HEK293T (cell line): ENCODE measurements at regions not wholly inside any gene's neighbourhood (a gene's known extent, or its start where the extent isn't known, plus 50 kb on each side); places are given as distances from the start of the nearest gene placed in this dataset.

Experiments used
- FOXK2 ChIP-seq: fragments of 450-650 bp; IDR thresholded peaks from 2 replicates; pipeline ENCODE4 v1.6.1; 2016; ENCODE audit warnings: mild to moderate bottlenecking
- FOXM1 ChIP-seq: fragments of 450-650 bp; IDR thresholded peaks from 2 replicates; pipeline ENCODE4 v1.6.1; 2017; ENCODE audit warnings: mild to moderate bottlenecking, borderline replicate concordance
- SP1 ChIP-seq: fragments of 450-650 bp; IDR thresholded peaks from 2 replicates; pipeline ENCODE4 v1.6.1; 2017
- SUZ12 ChIP-seq: fragments of 450-650 bp; IDR thresholded peaks from 2 replicates; pipeline ENCODE4 v1.6.1; 2016; ENCODE audit warnings: mild to moderate bottlenecking
- TARDBP ChIP-seq: fragments of 450-650 bp; IDR thresholded peaks from 2 replicates; pipeline ENCODE4 v1.6.1; 2016
- TF ChIP-seq, protein P1 (sequence below): fragments of 450-650 bp; IDR thresholded peaks from 2 replicates; pipeline ENCODE4 v1.6.1; 2016

DNA sequence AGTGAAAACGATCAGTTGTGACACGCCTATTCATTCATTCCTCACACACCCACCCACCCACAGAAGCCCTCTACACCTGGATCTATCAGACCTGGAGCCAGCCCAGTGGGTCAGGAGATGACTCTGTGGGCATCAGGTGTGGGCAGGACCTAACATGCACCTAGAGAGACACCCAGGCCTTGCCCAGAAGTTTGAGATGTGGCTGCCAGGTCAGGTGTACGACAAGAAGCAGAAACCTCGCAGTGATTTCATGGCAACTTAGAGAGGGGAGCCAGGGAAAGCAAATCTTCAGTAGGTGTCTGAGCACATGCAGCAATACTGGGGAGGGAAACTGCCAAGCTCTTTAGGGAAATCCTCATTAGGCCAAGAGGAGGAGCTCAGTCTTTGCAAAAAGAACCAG, 264.7 kb upstream of the ROPN1 start:
- TF ChIP-seq TARDBP (no peak), FOXM1 (no peak), SUZ12 (no peak), SP1 (no peak), FOXK2 (no peak)
- TF ChIP-seq, protein P1, sequence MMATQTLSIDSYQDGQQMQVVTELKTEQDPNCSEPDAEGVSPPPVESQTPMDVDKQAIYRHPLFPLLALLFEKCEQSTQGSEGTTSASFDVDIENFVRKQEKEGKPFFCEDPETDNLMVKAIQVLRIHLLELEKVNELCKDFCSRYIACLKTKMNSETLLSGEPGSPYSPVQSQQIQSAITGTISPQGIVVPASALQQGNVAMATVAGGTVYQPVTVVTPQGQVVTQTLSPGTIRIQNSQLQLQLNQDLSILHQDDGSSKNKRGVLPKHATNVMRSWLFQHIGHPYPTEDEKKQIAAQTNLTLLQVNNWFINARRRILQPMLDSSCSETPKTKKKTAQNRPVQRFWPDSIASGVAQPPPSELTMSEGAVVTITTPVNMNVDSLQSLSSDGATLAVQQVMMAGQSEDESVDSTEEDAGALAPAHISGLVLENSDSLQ: no peak
